Smooth muscle cell (in vitro differentiated cells): ENCODE measurements at regions not wholly inside any gene's neighbourhood (a gene's known extent, or its start where the extent isn't known, plus 50 kb on each side); places are given as distances from the start of the nearest gene placed in this dataset.

Experiments used
- DNase-seq: peaks from one replicate; lab custom pipeline; 2025; ENCODE audit not compliant: unreplicated experiment; lab: John Stamatoyannopoulos, UW
- H2AFZ ChIP-seq: fragments of 200-600 bp; sonication (generic); 2 replicates; pipeline ENCODE4 v1.6.0; 2016; ENCODE audit warnings: antibody characterized with exemption, low read depth, mild to moderate bottlenecking
- H3F3A ChIP-seq: fragments of 200-600 bp; sonication (generic); 2 replicates; pipeline ENCODE4 v1.6.0; 2017; ENCODE audit warnings: antibody characterized with exemption, low read depth
- H3K27ac ChIP-seq: fragments of 200-600 bp; sonication (generic); 2 replicates; pipeline ENCODE4 v1.5.1; 2016; ENCODE audit warnings: low read depth, mild to moderate bottlenecking
- H3K27me3 ChIP-seq: fragments of 200-600 bp; sonication (generic); 2 replicates; pipeline ENCODE4 v1.6.1; 2016; ENCODE audit warnings: low read depth, mild to moderate bottlenecking
- H3K36me3 ChIP-seq: fragments of 200-600 bp; sonication (generic); 2 replicates; pipeline ENCODE4 v1.5.1; 2016; ENCODE audit warnings: low read depth
- H3K4me1 ChIP-seq: fragments of 200-600 bp; sonication (generic); 2 replicates; pipeline ENCODE4 v1.5.1; 2016; ENCODE audit warnings: low read depth
- H3K4me2 ChIP-seq: fragments of 200-600 bp; sonication (generic); 2 replicates; pipeline ENCODE4 v1.6.0; 2016; ENCODE audit warnings: mild to moderate bottlenecking
- H3K4me3 ChIP-seq: fragments of 200-600 bp; sonication (generic); 2 replicates; pipeline ENCODE4 v1.5.1; 2016; ENCODE audit warnings: mild to moderate bottlenecking
- H3K79me2 ChIP-seq: fragments of 200-600 bp; sonication (generic); 2 replicates; pipeline ENCODE4 v1.6.0; 2016; ENCODE audit warnings: low read depth, mild to moderate bottlenecking
- H3K9ac ChIP-seq: fragments of 200-600 bp; sonication (generic); 2 replicates; pipeline ENCODE4 v1.6.0; 2016; ENCODE audit warnings: low read depth
- H3K9me3 ChIP-seq: fragments of 200-600 bp; sonication (generic); replicated peaks from 2 replicates; pipeline ENCODE4 v1.5.1; 2016; ENCODE audit warnings: low read depth
- H4K20me1 ChIP-seq: fragments of 200-600 bp; sonication (generic); 2 replicates; pipeline ENCODE4 v1.6.0; 2016; ENCODE audit warnings: low read depth
- WGBS: methylation state at CpG from one replicate; pipeline ENCODE4 v1.1.7; 2016; ENCODE audit warnings: low lambda C conversion rate; 5-methylcytosine and 5-hydroxymethylcytosine counted together
- TF ChIP-seq, protein P1 (sequence below): fragments of 200-600 bp; sonication (generic); IDR thresholded peaks from 2 replicates; pipeline ENCODE4 v1.5.1; 2017; ENCODE audit warnings: borderline replicate concordance, mild to moderate bottlenecking, antibody characterized with exemption; ENCODE audit not compliant: insufficient read depth, poor library complexity, severe bottlenecking

DNA sequence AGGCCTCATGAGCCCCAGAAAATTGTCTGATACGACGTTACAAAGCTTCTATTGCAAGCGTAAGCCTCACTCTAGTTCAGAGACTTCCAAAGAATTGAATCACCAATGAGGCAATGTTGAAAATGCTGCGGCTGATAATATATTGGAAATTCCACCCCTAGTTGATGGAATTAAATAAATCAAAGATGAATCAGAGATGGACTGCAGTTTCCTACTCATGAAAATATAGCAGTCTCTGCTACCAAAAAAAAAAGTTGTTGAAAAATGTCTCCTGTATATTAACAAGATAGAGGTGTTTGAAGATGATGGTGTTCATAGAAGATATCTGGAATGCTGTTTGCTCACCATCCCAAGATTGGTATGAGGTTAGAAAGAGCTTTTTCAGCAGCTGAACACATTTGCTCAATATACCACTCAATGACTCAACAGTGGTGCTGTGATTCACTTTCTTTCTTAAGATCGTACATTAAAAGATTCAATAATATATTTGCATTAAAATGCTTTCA is 99.8 kb upstream of the ARHGAP28 start:
- no peak overlapping the region for H3K4me3 ChIP-seq
- H2AFZ ChIP-seq: no peak overlapping the region
- H3K4me1 ChIP-seq: peaks cover 11% of the 10 kb centered on the region
- WGBS: 53% methylated on average over 5 of the region's 5 CpGs
- H4K20me1 ChIP-seq: no peaks in the 10 kb centered on the region
- peak overlapping the region; percentile 61 for H3K27ac ChIP-seq
- H3K4me2 ChIP-seq: peak overlapping the region; percentile 24
- H3K27me3 ChIP-seq: no peaks in the 10 kb centered on the region
- TF ChIP-seq, protein P1, sequence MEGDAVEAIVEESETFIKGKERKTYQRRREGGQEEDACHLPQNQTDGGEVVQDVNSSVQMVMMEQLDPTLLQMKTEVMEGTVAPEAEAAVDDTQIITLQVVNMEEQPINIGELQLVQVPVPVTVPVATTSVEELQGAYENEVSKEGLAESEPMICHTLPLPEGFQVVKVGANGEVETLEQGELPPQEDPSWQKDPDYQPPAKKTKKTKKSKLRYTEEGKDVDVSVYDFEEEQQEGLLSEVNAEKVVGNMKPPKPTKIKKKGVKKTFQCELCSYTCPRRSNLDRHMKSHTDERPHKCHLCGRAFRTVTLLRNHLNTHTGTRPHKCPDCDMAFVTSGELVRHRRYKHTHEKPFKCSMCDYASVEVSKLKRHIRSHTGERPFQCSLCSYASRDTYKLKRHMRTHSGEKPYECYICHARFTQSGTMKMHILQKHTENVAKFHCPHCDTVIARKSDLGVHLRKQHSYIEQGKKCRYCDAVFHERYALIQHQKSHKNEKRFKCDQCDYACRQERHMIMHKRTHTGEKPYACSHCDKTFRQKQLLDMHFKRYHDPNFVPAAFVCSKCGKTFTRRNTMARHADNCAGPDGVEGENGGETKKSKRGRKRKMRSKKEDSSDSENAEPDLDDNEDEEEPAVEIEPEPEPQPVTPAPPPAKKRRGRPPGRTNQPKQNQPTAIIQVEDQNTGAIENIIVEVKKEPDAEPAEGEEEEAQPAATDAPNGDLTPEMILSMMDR: no peak
- no peaks in the 10 kb centered on the region for H3K9me3 ChIP-seq
- H3K79me2 ChIP-seq: no peaks in the 10 kb centered on the region
- no peaks in the 10 kb centered on the region for H3K36me3 ChIP-seq
- H3K9ac ChIP-seq: no peak overlapping the region
- DNase-seq: no peak
- peaks cover 5% of the 10 kb centered on the region for H3F3A ChIP-seq

DNA sequence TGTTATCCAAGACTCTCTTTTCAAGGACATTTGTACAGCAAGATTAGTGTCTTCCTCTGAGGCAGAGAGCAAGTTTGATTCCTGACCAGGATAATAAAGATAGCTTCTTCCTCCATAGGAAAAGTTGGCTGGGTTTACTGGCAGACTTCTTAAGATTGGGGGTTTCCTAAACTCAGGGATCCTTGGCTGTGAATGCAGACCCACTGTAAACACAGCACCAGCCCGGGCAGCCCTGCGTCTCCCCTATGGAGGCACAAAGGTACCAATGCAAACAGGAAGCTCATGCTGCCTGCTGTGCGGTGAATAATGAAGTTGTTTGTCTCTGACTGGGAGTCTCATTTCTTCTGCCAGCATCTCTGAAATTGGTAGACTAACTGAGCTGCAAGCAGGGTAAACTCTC is 96.2 kb upstream of the ARHGAP28 start:
- 27% methylated on average over 3 of the region's 3 CpGs for WGBS
- Histone ChIP-seq H3K4me2 (no peak overlapping the region), H3K79me2 (no peaks in the 10 kb centered on the region), H3K27me3 (no peaks in the 10 kb centered on the region), H3K9me3 (no peaks in the 10 kb centered on the region), H3K36me3 (no peaks in the 10 kb centered on the region), H3K9ac (no peak overlapping the region), H3K4me1 (peaks cover 11% of the 10 kb centered on the region), H2AFZ (peak overlapping the region; percentile 46), H3F3A (peaks cover 5% of the 10 kb centered on the region), H4K20me1 (no peaks in the 10 kb centered on the region), H3K27ac (no peak overlapping the region), H3K4me3 (no peak overlapping the region)
- no peak for DNase-seq
- TF ChIP-seq, protein P1: no peak

DNA sequence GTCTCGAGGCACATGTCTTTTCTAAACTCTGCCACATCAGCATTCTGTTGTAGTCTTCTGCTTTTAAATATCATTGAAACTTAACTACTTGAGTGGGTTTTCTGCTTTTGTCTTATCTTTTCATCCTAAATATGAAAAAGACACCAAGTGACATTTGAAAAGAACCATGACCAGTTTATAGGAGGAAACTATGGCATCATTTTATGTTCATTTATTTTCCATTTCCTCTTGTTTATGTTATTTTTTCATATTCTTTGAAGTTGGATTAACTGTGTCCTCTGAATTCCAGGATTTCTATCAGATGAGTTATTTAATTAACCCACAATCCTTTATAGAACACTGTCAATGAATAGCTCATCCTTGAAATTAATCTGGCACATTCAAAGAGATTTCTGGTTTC is 93.4 kb upstream of the ARHGAP28 start:
- H3K9me3 ChIP-seq: no peaks in the 10 kb centered on the region
- no peaks in the 10 kb centered on the region for H3K27me3 ChIP-seq
- no peak overlapping the region for H3K27ac ChIP-seq
- WGBS: 70% methylated on average over 1 of the region's 1 CpG
- H3K79me2 ChIP-seq: no peaks in the 10 kb centered on the region
- no peaks in the 10 kb centered on the region for H4K20me1 ChIP-seq
- peaks cover 5% of the 10 kb centered on the region for H3F3A ChIP-seq
- no peak overlapping the region for H3K9ac ChIP-seq
- H3K4me3 ChIP-seq: no peak overlapping the region
- H2AFZ ChIP-seq: peak overlapping the region; percentile 16
- peaks cover 11% of the 10 kb centered on the region for H3K4me1 ChIP-seq
- H3K36me3 ChIP-seq: no peaks in the 10 kb centered on the region
- DNase-seq: no peak
- TF ChIP-seq, protein P1: no peak
- no peak overlapping the region for H3K4me2 ChIP-seq

DNA sequence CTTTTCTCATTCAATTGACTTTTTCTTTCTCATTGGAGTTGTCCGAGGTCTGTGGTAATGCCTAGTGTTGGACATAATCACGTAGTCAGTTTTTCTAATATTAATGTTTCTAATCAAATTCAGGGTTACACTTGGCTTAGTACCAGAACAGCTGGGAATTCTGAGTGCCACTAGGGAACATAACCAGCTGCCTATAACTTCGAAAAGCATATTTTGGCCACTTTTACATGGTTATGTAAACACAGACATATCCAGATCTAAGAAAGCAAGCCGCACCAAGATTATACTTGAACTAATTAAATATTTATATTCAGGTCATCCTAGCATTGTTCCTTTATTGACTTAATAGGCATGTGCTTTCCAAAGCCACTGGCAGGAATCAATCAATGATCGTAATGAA is 91.1 kb upstream of the ARHGAP28 start:
- Histone ChIP-seq H4K20me1 (no peaks in the 10 kb centered on the region), H3K4me2 (no peak overlapping the region), H3K9me3 (no peaks in the 10 kb centered on the region), H3K79me2 (no peaks in the 10 kb centered on the region), H3K4me1 (peaks cover 5% of the 10 kb centered on the region), H3K27ac (no peak overlapping the region), H3K27me3 (no peaks in the 10 kb centered on the region), H3K9ac (no peak overlapping the region), H2AFZ (no peak overlapping the region), H3K36me3 (no peaks in the 10 kb centered on the region), H3K4me3 (no peak overlapping the region), H3F3A (no peaks in the 10 kb centered on the region)
- TF ChIP-seq, protein P1: no peak
- DNase-seq: no peak
- 91% methylated on average over 5 of the region's 5 CpGs for WGBS
